ENCODE measurements at regions not wholly inside any gene's neighbourhood (a gene's known extent, or its start where the extent isn't known, plus 50 kb on each side); places are given as distances from the start of the nearest gene placed in this dataset.

- Histone ChIP-seq H3K23ac (ENCODE audit: insufficient read length, low read depth, low read length) (no peak overlapping the region), H3K23me2 (ENCODE audit: insufficient read length, low read depth, low read length, poor library complexity, severe bottlenecking) (no peaks in the 10 kb centered on the region), H3K56ac (ENCODE audit: insufficient read length, low read depth, low read length) (no peak overlapping the region), H4K91ac (ENCODE audit: insufficient read length, low read depth, low read length) (no peak overlapping the region), H3T11ph (ENCODE audit: low read length) (no peak overlapping the region), H3K79me2 (ENCODE audit: insufficient read depth, low read length) (no peaks in the 10 kb centered on the region), H3K9ac (ENCODE audit: extremely low read depth, insufficient read length, low read length) (no peak overlapping the region), H4K5ac (ENCODE audit: insufficient read length, low read depth, low read length) (no peak overlapping the region), H2BK12ac (ENCODE audit: insufficient read length, low read depth, low read length) (no peak overlapping the region), H2BK5ac (ENCODE audit: insufficient read length, low read length) (no peak overlapping the region), H3K4me1 (ENCODE audit: insufficient read depth, low read length) (peaks cover 9% of the 10 kb centered on the region), H2AK5ac (ENCODE audit: insufficient read length, low read length) (no peak overlapping the region), H3K14ac (ENCODE audit: insufficient read depth, low read length) (no peak overlapping the region), H2BK120ac (ENCODE audit: low read depth, low read length, poor library complexity, severe bottlenecking) (no peak overlapping the region), H3K18ac (ENCODE audit: insufficient read length, low read depth, low read length) (no peak overlapping the region), H3K79me1 (ENCODE audit: insufficient read depth, low read depth, low read length, poor library complexity, severe bottlenecking) (no peaks in the 10 kb centered on the region), H4K20me1 (ENCODE audit: control insufficient read depth, insufficient read depth, insufficient read length) (no peaks in the 10 kb centered on the region), H2BK15ac (ENCODE audit: low read depth, low read length) (no peak overlapping the region), H4K8ac (replicated peaks; ENCODE audit: insufficient read length, low read depth, low read length) (no peak overlapping the region), H2BK20ac (ENCODE audit: low read depth, low read length, poor library complexity, severe bottlenecking) (no peak overlapping the region), H3K4ac (ENCODE audit: low read depth, low read length) (no peak overlapping the region), H3K27ac (ENCODE audit: insufficient read length, low read depth, low read length) (no peak overlapping the region), H3K4me2 (ENCODE audit: insufficient read depth, insufficient read length, low read length) (no peak overlapping the region), H2AFZ (ENCODE audit: low read length) (no peak overlapping the region), H3K9me3 (ENCODE audit: control insufficient read depth, low read depth, low read length) (no peaks in the 10 kb centered on the region), H3K27me3 (ENCODE audit: insufficient read depth, low read length) (no peaks in the 10 kb centered on the region)
- WGBS (ENCODE audit: extremely low coverage, insufficient read length, low lambda C conversion rate) = no CpG with 5 or more reads among the region's 10 CpGs
- no peak for DNase-seq
- no peaks in the 10 kb centered on the region; a peak in 1 of 5 replicates for H3K9me3 Mint-ChIP-seq
- H3K27ac Mint-ChIP-seq = peak overlapping the region in 2 of 3 experiments; percentile 29 to 36; a peak in 3 of 7 replicates
- H3K4me1 Mint-ChIP-seq = peaks cover 49 to 57% of the 10 kb centered on the region in 2 experiments
- no peak for TF ChIP-seq CTCF (conservative IDR thresholded peaks at IDR 0.05)
- H3K27me3 Mint-ChIP-seq (ENCODE audit: low read depth) = no peaks in the 10 kb centered on the region
- no peaks in the 10 kb centered on the region for H3K36me3 Mint-ChIP-seq (ENCODE audit: insufficient read depth in 1 of 3, low read depth in 3 of 3)
- H3K4me3 Mint-ChIP-seq = peak overlapping the region in 1 of 2 experiments; percentile 1; a peak in 2 of 5 replicates
These were observed 191.0 kb downstream of the SATB1 start for GRCh38 chr3:18233987-18234716.
